ENCODE measurements at regions not wholly inside any gene's neighbourhood (a gene's known extent, or its start where the extent isn't known, plus 50 kb on each side); places are given as distances from the start of the nearest gene placed in this dataset.

- no peak for TF ChIP-seq POLR2A (IDR thresholded peaks at IDR 0.05; ENCODE audit: low read depth, low read length)
- FAIRE-seq (no peak), DNase-seq (ENCODE audit: low read depth, low spot score) (no peak)
- Histone ChIP-seq H3K36me3 (ENCODE audit: control insufficient read depth in 2 of 2, extremely low read depth in 1 of 2, insufficient read depth in 2 of 2, low read length in 2 of 2) (no peaks in the 10 kb centered on the region), H2AFZ (ENCODE audit: low read depth, low read length) (no peak overlapping the region), H3K4me3 (replicated peaks in 1 of 3; ENCODE audit: insufficient read depth in 1 of 3, low read depth in 1 of 3, low read length in 3 of 3) (no peak overlapping the region), H3K79me2 (ENCODE audit: control insufficient read depth, insufficient read depth, low read length) (no peaks in the 10 kb centered on the region), H3K9ac (replicated peaks; ENCODE audit: extremely low read depth, insufficient read depth, low read length) (no peak overlapping the region), H3K9me3 (replicated peaks; ENCODE audit: control insufficient read depth, insufficient read depth, low read length) (no peaks in the 10 kb centered on the region), H4K20me1 (replicated peaks; ENCODE audit: control insufficient read depth, extremely low read depth, insufficient read depth, low read length) (no peaks in the 10 kb centered on the region), H3K4me2 (ENCODE audit: insufficient read depth, low read length) (no peak overlapping the region), H3K4me1 (ENCODE audit: control insufficient read depth, extremely low read depth, insufficient read depth, low read length) (no peaks in the 10 kb centered on the region), H3K9me1 (replicated peaks; ENCODE audit: control insufficient read depth, extremely low read depth, insufficient read depth, low read length) (no peaks in the 10 kb centered on the region), H3K27me3 (ENCODE audit: control insufficient read depth in 2 of 2, insufficient read depth in 2 of 2, low read length in 2 of 2) (no peaks in the 10 kb centered on the region), H3K27ac (ENCODE audit: insufficient read depth, low read depth, low read length) (no peak overlapping the region)
- dilution Hi-C loops (cut with MboI; ENCODE audit: extremely low pct_ligation_motif_present, low sequenced_read_pairs) (no loop called here), intact Hi-C loops (cut with micrococcal nuclease) (no loop called here)
- CTCF ChIA-PET = no interaction called here
- BruUV-seq (replicated peaks) = no TSS peak
- POLR2A ChIA-PET = no interaction called here
Measured at GRCh38 chr10:31123946-31124345, 92.3 kb upstream of the ZNF438 start.

GRCh38 chr10:31124852-31125251, 93.2 kb upstream of the ZNF438 start:
- H3K27me3 ChIP-seq (ENCODE audit: control insufficient read depth in 2 of 2, insufficient read depth in 2 of 2, low read length in 2 of 2) = no peaks in the 10 kb centered on the region
- dilution Hi-C loops (cut with MboI; ENCODE audit: extremely low pct_ligation_motif_present, low sequenced_read_pairs) (no loop called here), intact Hi-C loops (cut with micrococcal nuclease) (no loop called here)
- H3K4me1 ChIP-seq (ENCODE audit: control insufficient read depth, extremely low read depth, insufficient read depth, low read length) = no peaks in the 10 kb centered on the region
- TF ChIP-seq POLR2A (IDR thresholded peaks at IDR 0.05; ENCODE audit: low read depth, low read length) (no peak), MYC (IDR thresholded peaks at IDR 0.05; ENCODE audit: low read depth, low read length) (no peak), CTCF (IDR thresholded peaks at IDR 0.05; ENCODE audit: extremely low read depth in 1 of 2, insufficient read depth in 1 of 2, low read depth in 1 of 2, low read length in 2 of 2) (no peak), FOS (IDR thresholded peaks at IDR 0.05; ENCODE audit: borderline replicate concordance, insufficient read depth, low read length) (no peak), JUN (IDR thresholded peaks at IDR 0.05; ENCODE audit: borderline replicate concordance, insufficient read depth, insufficient read length, low read depth) (no peak), POLR2AphosphoS5 (IDR thresholded peaks at IDR 0.05; ENCODE audit: insufficient read depth, low read depth, low read length) (no peak), EZH2 (IDR thresholded peaks at IDR 0.05; ENCODE audit: borderline replicate concordance, low read depth, low read length, severe bottlenecking) (no peak), GATA2 (IDR thresholded peaks at IDR 0.05; ENCODE audit: insufficient read depth, insufficient read length, low read depth, low read length) (no peak), MAX (IDR thresholded peaks at IDR 0.05; ENCODE audit: insufficient read depth, insufficient read length) (no peak)
- H3K79me2 ChIP-seq (ENCODE audit: control insufficient read depth, insufficient read depth, low read length) = no peaks in the 10 kb centered on the region
- ChIA-PET POLR2A (no interaction called here), CTCF (interaction anchor here (1.3 kb wide), 1 partner anchor 20 kb away, joined by 4 read pairs; no protein-coding TSS in a partner anchor)
- H3K27ac ChIP-seq (ENCODE audit: insufficient read depth, low read depth, low read length) = no peak overlapping the region
- BruUV-seq (replicated peaks) = no TSS peak
- no peak overlapping the region for H3K9ac ChIP-seq (replicated peaks; ENCODE audit: extremely low read depth, insufficient read depth, low read length)
- H3K4me3 ChIP-seq (replicated peaks in 1 of 3; ENCODE audit: insufficient read depth in 1 of 3, low read depth in 1 of 3, low read length in 3 of 3) = no peak overlapping the region
- no peaks in the 10 kb centered on the region for H4K20me1 ChIP-seq (replicated peaks; ENCODE audit: control insufficient read depth, extremely low read depth, insufficient read depth, low read length)
- H3K36me3 ChIP-seq (ENCODE audit: control insufficient read depth in 2 of 2, extremely low read depth in 1 of 2, insufficient read depth in 2 of 2, low read length in 2 of 2) = no peaks in the 10 kb centered on the region
- DNase-seq (ENCODE audit: low read depth, low spot score) = no peak
- no peak overlapping the region for H2AFZ ChIP-seq (ENCODE audit: low read depth, low read length)
- H3K9me1 ChIP-seq (replicated peaks; ENCODE audit: control insufficient read depth, extremely low read depth, insufficient read depth, low read length) = no peaks in the 10 kb centered on the region
- no peak for FAIRE-seq
- no peaks in the 10 kb centered on the region for H3K9me3 ChIP-seq (replicated peaks; ENCODE audit: control insufficient read depth, insufficient read depth, low read length)
- no peak overlapping the region for H3K4me2 ChIP-seq (ENCODE audit: insufficient read depth, low read length)
